ENCODE measurements at regions not wholly inside any gene's neighbourhood (a gene's known extent, or its start where the extent isn't known, plus 50 kb on each side); places are given as distances from the start of the nearest gene placed in this dataset.
"Not testable (repeated sequence)": the region's sequence is repeated elsewhere in the genome, so short reads cannot be mapped to it uniquely, and the experiment has no call there.

DNA sequence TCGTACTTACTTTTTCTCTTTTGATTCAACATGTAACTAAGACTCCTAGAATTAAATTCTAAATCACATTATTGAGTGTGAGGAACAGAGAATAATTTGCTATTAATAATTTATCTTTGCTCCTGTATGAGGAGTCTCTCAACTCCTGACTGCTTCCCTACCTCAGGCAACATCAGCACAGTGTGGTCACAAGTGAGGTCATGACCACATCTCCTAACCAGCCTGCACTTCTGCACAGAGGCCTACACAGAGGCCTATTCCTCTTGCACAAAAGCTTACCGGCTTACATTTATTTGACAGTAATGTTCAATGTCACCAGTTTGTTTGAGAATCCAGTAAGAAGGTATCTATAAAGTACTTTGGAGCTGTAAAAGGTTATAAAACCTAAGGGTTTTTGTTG is 637.4 kb upstream of the MARCKS start:
- Mint-ChIP-seq H3K4me1 (peaks cover 9% of the 10 kb centered on the region), H3K36me3 (ENCODE audit: low read depth) (no peaks in the 10 kb centered on the region), H3K9me3 (peaks cover 6% of the 10 kb centered on the region), H3K4me3 (no peak overlapping the region), H3K27ac (no peak overlapping the region), H3K27me3 (ENCODE audit: low read depth, poor library complexity) (peaks cover under 1% of the 10 kb centered on the region)
- TF ChIP-seq, protein P1, sequence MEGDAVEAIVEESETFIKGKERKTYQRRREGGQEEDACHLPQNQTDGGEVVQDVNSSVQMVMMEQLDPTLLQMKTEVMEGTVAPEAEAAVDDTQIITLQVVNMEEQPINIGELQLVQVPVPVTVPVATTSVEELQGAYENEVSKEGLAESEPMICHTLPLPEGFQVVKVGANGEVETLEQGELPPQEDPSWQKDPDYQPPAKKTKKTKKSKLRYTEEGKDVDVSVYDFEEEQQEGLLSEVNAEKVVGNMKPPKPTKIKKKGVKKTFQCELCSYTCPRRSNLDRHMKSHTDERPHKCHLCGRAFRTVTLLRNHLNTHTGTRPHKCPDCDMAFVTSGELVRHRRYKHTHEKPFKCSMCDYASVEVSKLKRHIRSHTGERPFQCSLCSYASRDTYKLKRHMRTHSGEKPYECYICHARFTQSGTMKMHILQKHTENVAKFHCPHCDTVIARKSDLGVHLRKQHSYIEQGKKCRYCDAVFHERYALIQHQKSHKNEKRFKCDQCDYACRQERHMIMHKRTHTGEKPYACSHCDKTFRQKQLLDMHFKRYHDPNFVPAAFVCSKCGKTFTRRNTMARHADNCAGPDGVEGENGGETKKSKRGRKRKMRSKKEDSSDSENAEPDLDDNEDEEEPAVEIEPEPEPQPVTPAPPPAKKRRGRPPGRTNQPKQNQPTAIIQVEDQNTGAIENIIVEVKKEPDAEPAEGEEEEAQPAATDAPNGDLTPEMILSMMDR (IDR thresholded peaks at IDR 0.05) = no peak
- DNase-seq = no peak

DNA sequence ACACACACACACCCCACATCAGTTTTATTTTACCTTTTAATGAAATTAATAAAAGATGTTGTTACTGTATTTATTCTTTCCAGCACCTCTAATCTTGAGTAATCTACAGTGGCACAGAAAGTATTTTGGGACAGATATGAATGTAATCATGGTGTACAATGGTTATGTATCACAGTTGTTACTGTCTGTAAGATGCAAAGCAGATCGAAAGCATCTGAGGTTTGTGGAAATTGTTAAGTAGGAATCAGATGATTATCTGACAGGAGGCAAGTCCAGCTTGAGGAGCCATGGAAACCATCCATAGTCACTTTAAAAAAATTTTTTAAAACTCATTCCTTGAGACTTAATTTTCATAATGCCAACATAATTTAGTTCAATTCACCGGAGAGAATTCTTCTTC is 636.3 kb upstream of the MARCKS start:
- TF ChIP-seq, protein P1 (IDR thresholded peaks at IDR 0.05) = no peak
- DNase-seq = no peak
- no peaks in the 10 kb centered on the region for H3K36me3 Mint-ChIP-seq (ENCODE audit: low read depth)
- H3K4me1 Mint-ChIP-seq = no peaks in the 10 kb centered on the region
- peaks cover 14% of the 10 kb centered on the region for H3K9me3 Mint-ChIP-seq
- H3K27ac Mint-ChIP-seq = no peak overlapping the region
- no peak overlapping the region for H3K4me3 Mint-ChIP-seq
- no peaks in the 10 kb centered on the region for H3K27me3 Mint-ChIP-seq (ENCODE audit: low read depth, poor library complexity)

GRCh38 chr6:113221850-113222249 is 635.3 kb upstream of the MARCKS start:
- H3K36me3 Mint-ChIP-seq (ENCODE audit: low read depth) = peaks cover 6% of the 10 kb centered on the region
- H3K27me3 Mint-ChIP-seq (ENCODE audit: low read depth, poor library complexity) = no peaks in the 10 kb centered on the region
- no peak overlapping the region for H3K27ac Mint-ChIP-seq
- H3K9me3 Mint-ChIP-seq = peaks cover 22% of the 10 kb centered on the region
- TF ChIP-seq, protein P1 (IDR thresholded peaks at IDR 0.05) = no peak
- DNase-seq = no peak
- no peaks in the 10 kb centered on the region for H3K4me1 Mint-ChIP-seq
- no peak overlapping the region for H3K4me3 Mint-ChIP-seq

DNA sequence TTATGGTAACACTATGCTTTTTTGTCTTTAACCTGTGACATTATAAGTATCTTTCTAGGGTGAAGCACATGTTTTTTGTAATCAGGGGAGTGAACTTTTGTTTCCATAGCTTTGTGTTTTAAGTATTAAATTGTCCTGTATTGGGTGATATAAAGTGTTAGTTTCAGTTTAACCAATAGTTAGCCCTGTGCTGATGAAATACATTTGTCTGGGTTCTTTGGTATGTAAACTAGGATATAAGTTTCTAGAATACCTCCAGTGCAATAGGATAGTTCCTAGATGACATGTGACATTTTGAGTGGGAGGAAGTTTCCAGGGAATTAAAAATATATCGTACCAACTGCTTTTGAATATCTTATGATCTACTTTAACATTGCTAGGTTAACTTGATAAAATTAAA is 611.0 kb upstream of the MARCKS start:
- Mint-ChIP-seq H3K9me3 (peaks cover 3% of the 10 kb centered on the region), H3K4me1 (no peaks in the 10 kb centered on the region), H3K36me3 (ENCODE audit: low read depth) (no peaks in the 10 kb centered on the region), H3K27me3 (ENCODE audit: low read depth, poor library complexity) (peaks cover 4% of the 10 kb centered on the region), H3K4me3 (no peak overlapping the region), H3K27ac (no peak overlapping the region)
- TF ChIP-seq, protein P1 (IDR thresholded peaks at IDR 0.05) = no peak
- no peak for DNase-seq

GRCh38 chr6:113248532-113248931 is 608.6 kb upstream of the MARCKS start:
- no peak overlapping the region for H3K4me3 Mint-ChIP-seq
- peaks cover 8% of the 10 kb centered on the region for H3K36me3 Mint-ChIP-seq (ENCODE audit: low read depth)
- no peak for DNase-seq
- H3K27ac Mint-ChIP-seq = no peak overlapping the region
- peaks cover 13% of the 10 kb centered on the region for H3K9me3 Mint-ChIP-seq
- peaks cover 4% of the 10 kb centered on the region for H3K27me3 Mint-ChIP-seq (ENCODE audit: low read depth, poor library complexity)
- no peaks in the 10 kb centered on the region for H3K4me1 Mint-ChIP-seq
- TF ChIP-seq, protein P1 (IDR thresholded peaks at IDR 0.05) = no peak

DNA sequence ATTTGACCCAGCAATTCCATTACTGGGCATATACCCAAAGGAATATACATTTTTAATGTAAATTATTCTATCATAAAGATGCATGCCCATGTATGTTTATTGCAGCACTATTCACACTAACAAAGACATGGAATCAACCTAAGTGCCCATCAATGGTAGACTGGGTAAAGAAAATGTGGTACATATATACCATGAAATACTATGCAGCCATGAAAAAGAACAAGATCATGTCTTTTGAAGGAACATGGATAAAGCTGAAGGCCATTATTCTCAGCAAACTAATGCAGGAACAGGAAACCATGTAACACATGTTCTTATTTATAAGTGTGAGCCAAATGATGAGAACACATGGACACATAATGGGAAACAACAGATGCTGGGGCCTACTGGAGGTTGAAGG is 603.0 kb upstream of the MARCKS start:
- Mint-ChIP-seq H3K9me3 (peaks cover 33% of the 10 kb centered on the region), H3K36me3 (ENCODE audit: low read depth) (peaks cover 12% of the 10 kb centered on the region)
- not testable (repeated sequence) for DNase-seq; H3K4me1 Mint-ChIP-seq; H3K4me3 Mint-ChIP-seq; H3K27me3 Mint-ChIP-seq (ENCODE audit: low read depth, poor library complexity); H3K27ac Mint-ChIP-seq

Measured in nephron progenitor cell (in vitro differentiated cells).